Smooth muscle cell of the brain vasculature (primary cell): ENCODE measurements at regions not wholly inside any gene's neighbourhood (a gene's known extent, or its start where the extent isn't known, plus 50 kb on each side); places are given as distances from the start of the nearest gene placed in this dataset.

ENCODE experiments used
- DNase-seq: peaks from one replicate; pipeline ENCODE4 v3.0.0-alpha.2; 2012; ENCODE audit warnings: low read depth, low spot score

- DNase-seq = no peak
Measured at GRCh38 chr2:226131299-226131784, 668.3 kb downstream of the IRS1 start.

GRCh38 chr2:226130192-226130591 lies 669.4 kb downstream of the IRS1 start:
- no peak for DNase-seq

- DNase-seq = no peak
Measured at GRCh38 chr2:226127682-226128081, 671.9 kb downstream of the IRS1 start.

- no peak for DNase-seq
Measured at GRCh38 chr2:226126104-226126503, 673.5 kb downstream of the IRS1 start.

GRCh38 chr2:226125176-226125883 lies 674.3 kb downstream of the IRS1 start:
- DNase-seq = no peak

GRCh38 chr2:226124548-226125011 lies 675.0 kb downstream of the IRS1 start:
- DNase-seq = no peak

- no peak for DNase-seq
Measured at GRCh38 chr2:226123300-226123699, 676.3 kb downstream of the IRS1 start.

- DNase-seq = no peak
Measured at GRCh38 chr2:226122041-226122440, 677.6 kb downstream of the IRS1 start.

- peak; percentile 66 for DNase-seq
Measured at GRCh38 chr2:226121046-226121738, 678.4 kb downstream of the IRS1 start.

GRCh38 chr2:226118471-226119429 lies 680.9 kb downstream of the IRS1 start:
- no peak for DNase-seq

- DNase-seq = no peak
Measured at GRCh38 chr2:226117510-226118065, 682.0 kb downstream of the IRS1 start.

- no peak for DNase-seq
Measured at GRCh38 chr2:226116346-226116745, 683.3 kb downstream of the IRS1 start.

- no peak for DNase-seq
Measured at GRCh38 chr2:226115832-226116200, 683.8 kb downstream of the IRS1 start.

- DNase-seq = no peak
Measured at GRCh38 chr2:226115102-226115831, 684.4 kb downstream of the IRS1 start.

- no peak for DNase-seq
Measured at GRCh38 chr2:226114436-226114835, 685.2 kb downstream of the IRS1 start.

GRCh38 chr2:226098861-226099745 lies 699.6 kb downstream of the NYAP2 start:
- DNase-seq = no peak

- no peak for DNase-seq
Measured at GRCh38 chr2:226095058-226095457, 695.5 kb downstream of the NYAP2 start.

- no peak for DNase-seq
Measured at GRCh38 chr2:226093364-226093763, 693.9 kb downstream of the NYAP2 start.

- no peak for DNase-seq
Measured at GRCh38 chr2:226088366-226088674, 688.8 kb downstream of the NYAP2 start.
